ENCODE measurements at regions not wholly inside any gene's neighbourhood (a gene's known extent, or its start where the extent isn't known, plus 50 kb on each side); places are given as distances from the start of the nearest gene placed in this dataset.
A peak's percentile ranks its signal among the peaks of the same experiment; 100 is the strongest.
"Not testable (repeated sequence)": the region's sequence is repeated elsewhere in the genome, so short reads cannot be mapped to it uniquely, and the experiment has no call there.

GRCh38 chr5:103721183-103721582, 158.6 kb upstream of the NUDT12 start:
- no peak for DNase-seq

DNA sequence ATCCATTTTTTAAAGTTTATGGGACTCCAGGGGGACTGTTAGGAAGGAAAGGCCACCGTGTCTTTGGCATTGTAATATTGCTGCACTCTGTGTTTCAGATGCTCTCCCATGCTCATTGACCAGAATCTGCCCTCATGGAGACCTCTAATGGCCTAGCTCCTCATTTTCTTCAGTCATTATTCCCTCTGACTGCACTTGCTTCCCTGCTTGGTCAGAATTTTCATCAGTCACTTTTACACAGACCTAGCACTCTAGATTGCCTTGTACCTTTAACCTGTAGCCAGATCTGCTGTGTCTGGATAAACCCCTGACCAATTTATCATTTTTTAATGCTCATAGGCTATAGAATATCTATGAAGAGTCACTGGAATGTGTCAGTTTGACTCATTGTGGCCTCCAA, 155.5 kb upstream of the NUDT12 start:
- no peak for DNase-seq

DNA sequence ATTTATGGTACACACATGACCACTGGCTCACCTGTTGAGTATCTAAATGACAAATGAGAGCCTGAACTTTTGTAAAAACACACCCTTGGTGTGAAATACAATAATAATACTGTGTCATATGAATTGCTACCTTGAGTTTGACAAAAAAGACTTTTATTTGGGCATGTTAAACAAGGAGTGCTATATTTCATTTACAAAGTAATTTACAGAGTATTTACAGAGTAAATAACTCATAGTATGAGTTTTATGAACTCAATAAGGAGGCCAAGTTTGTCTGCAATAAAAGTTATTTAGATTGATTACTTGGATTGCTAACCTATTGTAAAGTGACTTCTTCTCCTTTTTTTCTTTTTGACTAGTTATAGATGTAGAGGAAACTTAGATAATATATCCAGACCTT, 146.0 kb upstream of the NUDT12 start:
- no peak for DNase-seq

GRCh38 chr5:103706939-103707682, 144.5 kb upstream of the NUDT12 start:
- no peak for DNase-seq

GRCh38 chr5:103703617-103704016, 141.0 kb upstream of the NUDT12 start:
- DNase-seq: no peak

DNA sequence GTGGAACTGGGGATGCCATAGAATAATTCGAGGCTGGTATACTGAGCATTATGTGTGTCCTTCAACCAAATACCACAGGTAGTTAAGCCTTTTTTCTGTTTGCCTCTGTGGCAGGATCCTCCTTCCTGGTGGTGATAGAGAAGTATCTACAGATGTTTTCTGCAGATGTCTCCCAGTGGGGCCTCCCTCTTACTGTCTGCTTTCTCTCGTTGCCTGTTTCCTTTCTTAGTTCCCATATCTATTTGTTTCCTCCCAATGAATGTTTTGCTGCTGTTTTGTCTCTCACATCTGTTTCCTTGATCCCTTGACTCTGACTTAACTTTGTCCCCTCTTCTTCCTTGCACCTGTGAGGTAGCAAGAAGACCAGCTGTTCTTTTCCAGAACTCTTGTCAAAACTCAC, 130.9 kb upstream of the NUDT12 start:
- no peak for DNase-seq

DNA sequence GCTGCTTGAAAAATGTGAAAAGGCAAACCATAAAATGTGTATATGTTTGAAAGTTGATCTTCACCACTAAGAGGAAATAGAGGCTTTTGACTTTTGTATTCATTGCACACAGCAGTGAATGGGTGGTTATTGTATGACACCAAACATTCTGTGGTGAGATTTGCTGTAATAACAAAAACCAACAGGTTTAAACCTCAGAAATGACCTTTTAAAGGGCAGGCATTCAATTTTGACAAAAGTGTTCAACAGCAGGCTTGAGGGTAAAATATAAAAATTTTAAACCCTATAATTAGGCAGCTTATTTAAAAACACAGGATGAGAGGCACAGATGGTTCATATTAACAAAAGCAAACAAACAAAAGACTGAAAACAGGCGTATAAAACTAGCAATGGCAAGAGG, 128.1 kb upstream of the NUDT12 start:
- DNase-seq: peak; percentile 27

GRCh38 chr5:103679873-103680272, 117.3 kb upstream of the NUDT12 start:
- DNase-seq: no peak

GRCh38 chr5:103676198-103676597, 113.6 kb upstream of the NUDT12 start:
- DNase-seq: not testable (repeated sequence)

DNA sequence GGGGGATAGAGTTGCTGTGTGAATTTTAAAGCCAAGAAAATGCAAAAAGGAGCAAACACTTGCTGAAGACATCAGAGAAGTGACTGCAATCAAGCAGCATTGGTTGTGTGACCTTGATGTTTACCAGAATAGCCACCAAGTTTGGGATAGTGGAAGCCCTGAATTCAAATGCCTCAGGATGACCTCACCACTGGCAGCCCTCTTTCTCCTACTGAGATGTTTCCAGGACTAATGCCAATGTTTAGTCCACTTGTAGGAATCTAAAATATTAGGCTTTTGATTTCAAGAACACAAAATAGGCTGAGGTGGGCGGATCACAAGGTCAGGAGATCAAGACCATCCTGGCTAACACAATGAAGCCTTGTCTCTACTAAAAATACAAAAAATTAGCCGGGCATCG, 112.2 kb upstream of the NUDT12 start:
- no peak for DNase-seq

DNA sequence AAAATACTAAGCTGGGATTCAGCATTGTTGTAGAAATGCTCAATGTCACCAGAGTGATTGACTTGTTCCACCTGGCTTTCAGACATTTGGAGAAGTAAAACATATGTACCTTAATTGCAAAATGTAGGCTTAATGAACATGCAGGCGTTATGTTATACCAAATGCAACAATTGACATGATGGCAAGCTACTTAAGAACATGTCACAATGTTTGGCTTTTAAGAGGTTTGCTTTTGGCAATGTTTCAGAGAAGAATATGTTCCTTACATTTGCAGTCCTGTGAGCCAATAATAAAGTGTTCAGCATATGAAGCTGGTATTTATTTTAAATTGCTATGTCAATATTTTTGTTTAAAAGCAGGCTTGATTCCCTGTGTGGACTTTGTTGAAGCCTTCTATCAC, 111.7 kb upstream of the NUDT12 start:
- no peak for DNase-seq

- DNase-seq: no peak
Measured at GRCh38 chr5:103669615-103670014, 107.0 kb upstream of the NUDT12 start.

GRCh38 chr5:103668281-103668680, 105.7 kb upstream of the NUDT12 start:
- DNase-seq: no peak

DNA sequence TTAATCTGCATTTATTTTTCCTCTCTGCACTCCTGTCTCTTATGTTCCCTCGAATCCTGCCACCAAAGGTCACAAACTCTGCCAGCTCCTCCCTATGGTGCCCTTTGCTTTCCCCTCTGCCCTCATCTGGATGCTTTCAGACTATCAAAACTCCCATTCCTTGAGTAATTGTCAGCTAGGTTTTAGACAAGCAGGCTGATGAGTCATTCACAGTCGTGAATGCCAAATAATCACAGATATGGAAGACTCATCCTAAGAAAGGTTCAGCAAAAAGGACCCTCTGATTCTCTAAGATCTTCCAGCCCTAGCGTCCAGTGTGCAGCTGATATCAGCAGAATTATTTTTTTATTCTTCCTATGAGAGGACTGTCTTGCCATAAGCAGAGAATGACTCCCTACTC, 104.5 kb upstream of the NUDT12 start:
- DNase-seq: no peak

- DNase-seq: no peak
Measured at GRCh38 chr5:103657301-103657700, 94.7 kb upstream of the NUDT12 start.

DNA sequence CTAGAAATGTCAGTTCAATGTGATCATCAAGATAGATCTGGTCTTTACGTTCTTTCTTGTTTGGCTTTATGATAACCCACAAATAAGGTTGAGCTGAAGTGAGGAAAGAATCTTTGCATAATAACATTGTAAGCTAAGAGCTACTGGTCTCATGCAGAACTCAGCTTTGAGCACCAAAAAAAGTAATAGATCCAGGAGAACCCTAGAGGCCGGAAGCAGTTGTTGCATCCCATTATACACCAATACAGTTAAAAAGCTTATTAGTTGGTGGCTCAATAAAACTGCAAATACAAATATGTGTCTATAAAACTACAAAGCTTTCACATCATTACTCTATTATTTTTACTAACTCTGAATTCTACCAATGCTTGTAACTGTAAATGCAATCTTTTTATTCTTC, 85.5 kb upstream of the NUDT12 start:
- no peak for DNase-seq

DNA sequence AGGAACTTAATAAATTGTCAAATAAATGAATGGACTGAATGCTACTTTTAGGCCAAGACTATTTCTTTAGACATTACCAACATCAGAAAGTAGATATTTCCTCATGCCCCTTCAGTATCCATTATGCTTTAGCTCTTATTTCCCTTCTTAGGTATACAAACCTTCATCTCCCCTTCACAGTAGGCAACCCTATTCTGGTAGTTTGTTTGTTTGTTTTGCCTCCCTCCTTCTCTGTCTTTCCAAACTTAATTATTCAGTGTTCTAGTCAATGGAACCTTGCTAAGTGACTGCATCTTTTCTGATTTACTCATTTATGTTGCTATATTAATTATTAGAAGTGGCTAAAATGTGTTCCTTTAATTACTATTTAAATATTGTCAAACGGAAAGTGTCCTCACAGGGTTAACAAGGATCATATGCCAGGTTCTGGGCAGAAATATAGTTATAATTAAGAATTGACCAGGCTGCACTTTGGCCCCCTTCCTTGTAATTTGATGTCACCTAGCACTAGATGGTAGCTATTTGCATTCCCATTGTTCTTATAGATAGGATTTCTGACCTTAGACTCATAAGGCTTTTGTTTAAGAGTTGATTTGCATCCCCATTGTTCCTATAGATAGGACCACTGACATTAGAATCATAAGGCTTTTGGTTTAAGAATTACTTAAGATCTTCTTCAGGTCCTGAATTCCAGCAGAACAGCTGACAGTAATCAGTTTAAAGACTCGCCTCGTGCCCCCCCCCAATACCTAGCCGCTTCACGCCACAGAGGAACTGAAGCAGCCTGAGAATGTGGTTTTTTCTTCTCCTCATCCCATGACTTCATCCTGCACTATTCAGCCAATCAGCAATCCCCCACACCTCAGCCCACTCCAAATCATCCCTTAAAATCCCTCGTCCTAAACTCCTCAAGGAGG, 84.4 kb upstream of the NUDT12 start:
- no peak for DNase-seq

- no peak for DNase-seq
Measured at GRCh38 chr5:103645816-103646215, 83.2 kb upstream of the NUDT12 start.

DNA sequence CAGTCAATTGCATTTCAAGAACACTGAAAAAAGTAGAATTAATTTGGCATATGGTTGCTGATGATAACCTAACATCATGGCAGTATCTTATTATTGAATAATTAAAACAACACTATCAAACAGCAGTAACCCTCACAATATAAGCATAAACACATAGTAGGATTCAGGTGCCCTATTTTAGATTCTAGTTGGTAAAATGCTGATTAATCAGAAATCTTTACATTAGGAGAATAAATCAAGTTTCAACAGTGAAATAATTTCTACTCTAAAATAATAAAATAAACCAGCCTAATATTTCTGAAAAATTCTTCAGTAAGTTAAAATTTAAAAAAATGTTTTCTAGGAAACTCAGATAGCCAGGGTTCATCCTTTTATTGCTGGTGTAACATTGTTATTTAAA, 76.4 kb upstream of the NUDT12 start:
- DNase-seq: no peak

DNA sequence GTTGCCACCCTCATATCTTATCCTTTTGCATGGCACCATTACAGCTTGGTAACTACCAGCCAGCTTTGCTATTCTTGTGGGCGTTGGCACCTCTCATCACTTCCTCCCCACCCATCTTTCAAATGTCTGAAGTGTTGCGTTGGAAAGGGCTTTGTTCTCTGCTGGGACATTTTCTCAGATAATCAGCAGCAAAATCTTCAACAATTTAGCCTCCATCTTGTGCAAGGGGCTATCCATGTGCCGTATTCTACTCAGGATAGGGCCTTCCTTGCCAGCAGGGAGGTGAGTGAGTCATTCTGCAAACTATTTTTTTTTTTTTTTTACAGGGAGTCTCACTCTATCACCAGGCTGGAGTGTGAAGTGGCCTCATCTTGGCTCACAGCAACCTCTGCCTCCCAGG, 62.1 kb upstream of the NUDT12 start:
- DNase-seq: no peak

DNA sequence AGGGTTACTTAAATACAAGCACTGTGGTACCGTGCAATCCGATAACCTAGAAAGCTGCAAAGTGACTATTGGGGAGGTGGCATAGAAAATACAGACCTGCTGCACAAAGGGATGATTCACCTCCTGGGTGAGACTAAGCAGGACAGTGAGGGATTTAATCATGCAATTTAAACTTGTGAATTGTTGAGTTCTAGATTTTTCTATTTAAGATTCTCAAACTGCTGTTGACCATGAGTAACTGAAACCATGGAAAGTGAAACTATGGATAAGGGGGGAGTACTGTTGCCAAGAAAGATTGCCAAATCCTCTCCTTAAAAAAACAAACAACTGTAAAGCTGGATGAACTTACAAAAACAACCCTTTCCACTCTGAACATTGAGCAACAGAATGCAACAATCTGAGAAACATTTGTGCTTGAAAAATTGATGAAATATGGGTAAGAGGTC, 61.5 kb upstream of the NUDT12 start:
- DNase-seq: no peak

GRCh38 chr5:103623425-103623824, 60.8 kb upstream of the NUDT12 start:
- no peak for DNase-seq

DNA sequence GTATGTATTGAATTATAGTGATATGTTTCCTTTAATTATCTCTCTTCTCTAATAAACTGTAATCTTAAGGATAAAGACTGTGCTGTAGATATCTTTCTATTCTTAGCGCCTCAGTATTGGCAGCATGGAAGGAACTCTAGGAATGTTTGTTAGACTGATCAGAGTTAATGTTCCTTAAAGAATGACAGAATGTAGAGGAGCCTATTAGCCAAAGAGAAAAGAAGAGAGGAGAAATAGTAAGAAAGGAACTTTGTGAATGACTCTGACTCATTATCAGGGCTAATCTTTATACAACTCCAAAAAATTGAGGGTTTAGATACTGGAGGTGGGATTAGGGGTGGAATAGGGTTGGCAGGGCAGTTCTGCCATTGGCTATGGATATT, 59.0 kb upstream of the NUDT12 start:
- no peak for DNase-seq

GRCh38 chr5:103620851-103621547, 58.4 kb upstream of the NUDT12 start:
- DNase-seq: no peak
